ENCODE measurements at regions not wholly inside any gene's neighbourhood (a gene's known extent, or its start where the extent isn't known, plus 50 kb on each side); places are given as distances from the start of the nearest gene placed in this dataset.

DNA sequence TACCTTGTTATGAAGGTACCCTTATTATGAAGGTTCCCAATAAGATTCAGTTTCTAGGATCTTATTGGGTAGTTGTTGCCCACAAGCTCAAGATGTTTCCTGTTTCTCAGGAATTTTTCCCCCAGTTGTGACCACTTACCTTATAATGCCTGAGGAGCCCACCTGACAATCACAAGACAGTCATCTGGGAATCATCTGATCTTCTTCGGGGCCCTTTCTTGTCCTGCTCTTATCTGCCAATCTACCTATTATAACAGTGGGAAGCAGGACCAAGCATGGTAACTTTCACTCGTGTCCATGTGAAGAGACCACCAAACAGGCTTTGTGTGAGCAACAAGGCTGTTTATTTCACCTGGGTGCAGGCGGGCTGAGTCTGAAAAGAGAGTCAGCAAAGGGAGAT, 825.5 kb downstream of the BCL11B start:
- TF ChIP-seq CTCF (conservative IDR thresholded peaks at IDR 0.05) (no peak), ZFX (IDR thresholded peaks at IDR 0.05) (no peak)
- no peak overlapping the region for H3K27ac ChIP-seq

- TF ChIP-seq CTCF (conservative IDR thresholded peaks at IDR 0.05): no peak
- TF ChIP-seq ZFX (IDR thresholded peaks at IDR 0.05): no peak
- no peak overlapping the region for H3K27ac ChIP-seq
Measured at GRCh38 chr14:98456231-98456630, 815.8 kb downstream of the BCL11B start.

- H3K27ac ChIP-seq: no peak overlapping the region
- TF ChIP-seq ZFX (IDR thresholded peaks at IDR 0.05) (no peak), CTCF (conservative IDR thresholded peaks at IDR 0.05) (no peak)
Measured at GRCh38 chr14:98458702-98459101, 813.3 kb downstream of the BCL11B start.

GRCh38 chr14:98462908-98463307, 809.1 kb downstream of the BCL11B start:
- TF ChIP-seq ZFX (IDR thresholded peaks at IDR 0.05) (no peak), CTCF (conservative IDR thresholded peaks at IDR 0.05) (no peak)
- H3K27ac ChIP-seq: no peak overlapping the region

GRCh38 chr14:98466807-98467206, 805.2 kb downstream of the BCL11B start:
- H3K27ac ChIP-seq: no peak overlapping the region
- TF ChIP-seq CTCF (conservative IDR thresholded peaks at IDR 0.05) (no peak), ZFX (IDR thresholded peaks at IDR 0.05) (no peak)

- H3K27ac ChIP-seq: no peak overlapping the region
- TF ChIP-seq ZFX (IDR thresholded peaks at IDR 0.05): no peak
- TF ChIP-seq CTCF (conservative IDR thresholded peaks at IDR 0.05): no peak
Measured at GRCh38 chr14:98470663-98471062, 801.3 kb downstream of the BCL11B start.

- TF ChIP-seq CTCF (conservative IDR thresholded peaks at IDR 0.05) (no peak), ZFX (IDR thresholded peaks at IDR 0.05) (no peak)
Measured at GRCh38 chr14:98474900-98475299, 797.1 kb downstream of the BCL11B start.

More at GRCh38 chr14:98474900-98475299, 797.1 kb downstream of the BCL11B start:
- no peak overlapping the region for H3K27ac ChIP-seq
